NCI-H748 (cell line): ENCODE measurements at regions not wholly inside any gene's neighbourhood (a gene's known extent, or its start where the extent isn't known, plus 50 kb on each side); places are given as distances from the start of the nearest gene placed in this dataset.
A peak's percentile ranks its signal among the peaks of the same experiment; 100 is the strongest.
"Not testable (repeated sequence)": the region's sequence is repeated elsewhere in the genome, so short reads cannot be mapped to it uniquely, and the experiment has no call there.

ENCODE experiments used
- DNase-seq: peaks from one replicate; lab custom pipeline; 2025; ENCODE audit not compliant: unreplicated experiment; lab: John Stamatoyannopoulos, UW

DNA sequence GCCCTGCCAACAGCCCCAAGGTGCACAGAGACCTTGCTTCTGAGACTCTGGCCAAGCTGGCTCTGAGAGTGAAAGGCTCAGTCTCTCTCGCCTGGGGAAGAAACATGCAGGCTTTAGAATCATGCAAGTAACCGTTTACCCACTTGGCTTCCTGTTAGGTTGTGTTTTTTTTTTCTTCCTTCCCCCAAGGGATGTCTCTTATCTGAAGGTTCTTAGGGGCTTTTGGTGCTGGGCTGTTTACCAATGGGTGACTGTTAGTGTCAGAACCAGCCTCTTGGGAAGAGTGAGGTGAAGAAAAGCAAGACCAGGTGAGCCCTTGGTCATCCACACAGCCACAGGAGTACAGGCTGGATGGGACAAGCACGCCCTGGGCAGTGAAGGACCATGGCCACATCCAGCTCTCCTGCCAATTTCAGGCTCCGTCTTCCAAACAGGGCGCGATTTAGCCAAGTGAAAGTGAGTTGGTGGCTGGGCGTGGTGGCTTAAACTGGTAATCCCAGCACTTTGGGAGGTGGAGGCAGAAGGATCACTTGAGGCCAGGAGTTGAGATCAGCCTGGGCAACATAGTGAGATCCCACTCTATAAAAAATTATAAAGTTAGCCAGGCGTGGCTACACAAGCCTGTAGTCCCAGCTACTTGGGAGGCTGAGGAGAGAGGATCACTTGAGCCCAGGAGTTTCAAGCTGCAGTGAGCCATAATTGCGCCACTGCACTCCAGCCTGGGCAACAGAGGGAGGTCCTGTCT is 76.3 kb upstream of the CUX1 start:
- DNase-seq = no peak

DNA sequence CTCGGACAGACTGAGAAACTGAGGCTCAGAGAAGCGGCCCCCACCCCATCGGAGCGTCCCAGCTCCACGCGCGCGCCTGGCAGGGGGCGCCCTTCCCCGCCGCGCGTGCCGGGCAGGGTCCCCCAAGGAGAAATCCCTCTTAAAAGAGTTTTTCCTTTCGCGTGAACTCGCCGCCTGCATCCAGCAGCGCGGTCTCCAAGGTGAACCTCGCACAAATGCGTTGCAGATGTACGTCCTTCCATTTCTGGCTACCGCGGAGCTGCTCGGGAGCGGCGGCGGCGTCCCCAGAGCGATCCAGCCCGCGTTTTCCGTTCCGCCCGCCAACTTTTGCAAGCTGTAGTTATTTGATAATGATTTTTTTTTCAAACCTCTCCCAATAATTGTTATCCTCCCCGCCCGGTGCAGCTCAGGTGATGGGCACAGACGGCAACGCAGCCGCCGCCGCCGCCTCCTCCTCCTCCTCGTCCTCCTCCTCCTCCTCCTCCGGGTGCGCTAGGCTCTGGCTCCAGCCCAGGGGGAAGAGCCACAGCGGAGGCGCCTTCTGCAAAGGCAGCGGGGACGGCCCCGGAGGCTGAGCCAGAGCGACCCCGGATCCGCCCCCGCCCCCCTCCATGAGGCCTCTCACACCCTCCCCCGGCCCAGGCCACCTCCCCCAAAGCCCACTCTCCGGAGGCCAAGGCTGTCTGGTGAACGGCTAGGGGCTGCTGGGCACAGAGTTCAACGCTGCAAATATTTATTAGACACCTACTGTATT is 74.0 kb upstream of the CUX1 start:
- peak; percentile 70 for DNase-seq

DNA sequence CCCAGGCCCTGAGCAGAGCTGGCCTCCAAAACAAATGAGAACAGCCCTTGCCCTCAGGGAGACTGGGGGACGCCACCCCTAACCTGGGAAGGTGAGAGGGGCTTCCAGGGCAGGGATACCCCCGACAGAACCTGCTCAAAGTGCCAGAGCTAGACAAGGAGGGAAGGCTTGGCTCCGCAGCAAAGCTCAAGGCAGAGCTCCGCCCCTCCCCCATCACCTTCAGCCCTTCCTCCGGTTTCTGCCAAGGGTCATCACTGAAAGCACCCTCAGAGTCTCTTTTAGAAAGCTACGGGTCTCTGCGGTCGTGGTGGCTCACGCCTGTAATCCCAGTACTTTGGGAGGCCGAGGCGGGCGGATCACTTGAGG is 73.4 kb upstream of the CUX1 start:
- no peak for DNase-seq

DNA sequence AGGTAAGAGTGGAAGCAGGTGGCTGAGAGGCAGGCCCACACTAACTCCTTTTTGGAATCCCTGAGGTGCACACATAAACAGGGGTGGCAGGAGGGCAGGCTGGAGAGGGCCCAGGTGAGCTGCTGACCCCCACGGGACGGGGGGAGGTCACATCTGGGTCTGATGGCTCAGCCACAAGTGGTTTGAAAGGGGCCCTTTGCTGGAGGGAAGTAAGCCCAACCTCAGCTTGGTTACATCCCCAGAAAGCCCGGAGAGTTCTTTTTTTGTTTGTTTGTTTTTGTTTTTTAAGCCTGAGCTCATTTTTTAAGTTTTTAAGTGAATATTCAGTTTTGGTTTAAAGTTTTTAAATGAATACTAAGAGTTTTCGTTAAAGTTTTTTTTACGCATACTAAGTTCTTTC is 72.8 kb upstream of the CUX1 start:
- DNase-seq = no peak

DNA sequence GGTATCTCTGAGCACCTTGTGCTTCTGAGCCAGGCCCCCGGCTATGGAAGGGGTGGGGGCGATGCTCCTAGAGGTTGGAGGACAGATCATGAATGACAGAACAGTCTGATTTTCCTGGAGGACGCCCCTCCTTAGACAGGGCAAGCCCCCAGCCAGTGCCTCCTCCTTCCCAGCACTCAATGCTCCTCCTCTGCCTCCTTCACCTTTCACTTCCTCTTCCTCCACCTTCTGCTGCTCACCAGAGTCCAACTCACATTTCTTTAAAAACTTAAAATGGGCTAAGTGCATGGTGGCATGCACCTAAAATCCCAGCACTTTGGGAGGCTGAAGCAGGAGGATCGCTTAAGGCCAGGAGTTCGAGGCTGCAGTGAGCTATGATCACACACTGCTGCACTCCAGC is 71.1 kb upstream of the CUX1 start:
- DNase-seq = no peak

DNA sequence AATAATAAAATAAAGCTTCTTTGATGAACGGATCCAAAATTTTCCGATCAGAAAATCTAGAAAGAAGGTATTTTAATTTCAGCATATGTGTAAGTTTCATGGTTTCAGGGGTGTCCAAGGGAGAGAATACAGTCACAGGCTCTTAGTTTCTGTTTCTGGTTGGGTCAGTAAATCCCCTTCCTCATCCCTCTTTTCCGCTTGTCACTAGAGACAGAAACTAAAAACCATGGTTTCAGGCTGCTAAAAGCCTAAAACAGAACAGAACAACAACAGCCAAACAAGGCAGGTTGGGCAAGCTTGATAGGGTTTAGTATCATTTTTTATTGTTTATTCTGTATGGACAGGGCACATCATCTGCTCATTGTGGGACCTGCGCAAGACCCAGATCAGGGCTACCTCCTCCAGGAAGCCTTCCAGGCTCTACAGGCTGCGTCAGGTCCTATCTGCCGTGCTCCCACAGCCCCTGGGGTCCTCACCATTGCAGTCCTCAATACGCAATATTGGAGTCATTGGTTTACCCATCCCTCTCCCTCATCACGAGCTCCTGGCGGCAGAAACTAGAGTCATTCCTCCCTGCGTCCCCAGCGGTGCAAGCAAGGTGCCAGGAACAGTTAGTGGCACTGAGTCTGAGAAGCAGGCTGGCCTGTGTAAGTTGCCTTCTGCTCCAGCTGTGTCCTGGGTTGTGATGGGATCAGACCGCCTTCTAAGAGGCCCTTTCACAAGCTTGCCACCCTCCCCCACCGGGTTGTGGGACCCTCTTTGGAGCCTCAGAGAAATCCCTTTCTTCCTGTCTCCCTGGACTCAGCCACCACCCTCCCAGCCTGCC is 70.2 kb upstream of the CUX1 start:
- no peak for DNase-seq

DNA sequence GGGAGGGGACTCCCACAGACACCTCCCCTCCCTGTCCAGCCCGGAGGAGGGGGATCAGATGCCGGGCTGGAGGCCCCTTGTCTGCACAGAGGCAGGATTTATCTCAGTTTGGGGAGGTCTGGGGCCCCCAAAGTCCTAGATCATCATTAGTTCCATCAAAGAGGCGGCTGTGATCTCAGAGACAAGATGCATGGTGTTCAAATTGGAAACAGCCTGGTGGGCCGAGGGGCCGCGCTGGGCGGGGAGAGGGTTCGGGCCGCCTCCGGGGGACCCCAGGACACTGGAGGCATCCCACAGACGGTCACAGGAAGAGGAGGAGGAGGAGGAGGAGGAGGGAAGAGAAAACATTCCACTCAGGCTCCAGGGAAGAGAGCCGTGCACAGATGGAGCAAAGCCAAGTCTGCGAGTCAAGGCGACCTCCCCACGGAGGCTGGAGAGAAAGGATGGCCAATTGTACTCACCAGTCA is 69.5 kb upstream of the CUX1 start:
- DNase-seq = no peak

DNA sequence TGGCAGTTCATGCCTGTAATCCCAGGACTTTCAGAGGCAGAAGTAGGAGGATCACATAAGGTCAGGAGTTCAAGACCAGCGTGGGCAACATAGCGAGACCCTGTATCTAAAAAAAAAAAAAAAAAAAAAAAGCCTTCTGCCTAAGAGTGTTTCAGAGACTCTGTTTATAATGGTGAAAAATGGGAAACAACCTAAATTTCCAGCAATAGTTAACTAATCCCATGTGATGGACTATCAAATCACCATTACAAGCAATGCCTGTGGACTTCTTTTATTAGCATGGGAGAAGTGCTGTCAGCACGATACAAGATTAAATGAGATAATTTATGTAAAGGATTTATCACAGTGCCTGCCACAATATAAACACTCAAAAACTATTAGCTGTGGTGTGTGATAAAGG is 67.5 kb upstream of the CUX1 start:
- DNase-seq = no peak

DNA sequence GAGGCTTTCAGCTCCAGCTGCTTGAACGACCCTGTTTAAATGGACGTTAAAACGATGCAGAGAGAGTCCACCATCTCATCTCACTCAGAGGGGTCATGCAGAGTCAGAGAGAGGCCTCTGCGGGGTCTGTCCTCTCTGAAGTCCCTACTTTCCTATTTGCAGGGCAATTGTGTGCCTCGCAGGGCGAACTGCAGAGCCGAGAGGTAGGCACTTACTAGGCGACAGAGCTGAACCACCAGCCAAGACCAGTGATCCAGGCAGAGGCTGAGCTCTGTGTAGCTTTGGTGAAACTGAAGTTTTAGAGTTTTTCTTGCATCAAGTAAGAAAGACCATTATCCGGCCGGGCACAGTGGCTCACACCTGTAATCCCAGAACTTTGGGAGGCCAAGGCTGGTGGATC is 64.1 kb upstream of the CUX1 start:
- no peak for DNase-seq

DNA sequence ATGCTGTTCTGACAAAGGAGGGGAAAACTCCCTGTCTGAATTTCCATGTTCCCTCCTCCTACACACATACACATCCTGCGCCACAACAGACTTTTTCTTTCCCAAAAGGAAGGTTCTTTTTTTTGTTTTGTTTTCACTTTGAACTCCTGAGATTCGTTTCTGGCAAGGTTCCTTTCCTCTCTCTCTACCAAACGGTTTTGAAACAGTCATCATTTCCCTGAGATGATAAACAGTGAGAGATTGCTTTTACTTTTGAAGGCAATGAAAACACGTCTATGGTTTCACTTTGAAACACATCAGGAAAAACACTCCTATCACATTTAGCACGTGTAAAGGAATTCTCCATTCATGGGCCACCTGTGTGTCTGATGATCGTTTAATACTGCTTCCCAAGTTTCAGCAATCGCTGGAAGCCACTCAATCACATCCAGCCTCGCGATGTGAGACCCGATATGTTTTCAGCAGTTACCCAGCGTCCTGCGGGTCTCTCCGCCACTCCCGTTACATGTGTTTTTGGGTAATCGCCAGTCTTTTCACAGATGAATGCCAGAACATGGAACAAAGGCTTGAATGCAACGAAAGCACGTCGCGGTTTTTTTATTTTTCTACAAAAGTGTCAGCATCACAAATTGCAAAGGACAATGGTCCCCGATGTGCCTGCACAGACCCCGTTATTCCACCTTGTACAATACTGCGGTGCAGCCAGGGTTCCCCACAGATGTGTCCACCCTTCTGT is 62.8 kb upstream of the CUX1 start:
- DNase-seq = peak; percentile 8

DNA sequence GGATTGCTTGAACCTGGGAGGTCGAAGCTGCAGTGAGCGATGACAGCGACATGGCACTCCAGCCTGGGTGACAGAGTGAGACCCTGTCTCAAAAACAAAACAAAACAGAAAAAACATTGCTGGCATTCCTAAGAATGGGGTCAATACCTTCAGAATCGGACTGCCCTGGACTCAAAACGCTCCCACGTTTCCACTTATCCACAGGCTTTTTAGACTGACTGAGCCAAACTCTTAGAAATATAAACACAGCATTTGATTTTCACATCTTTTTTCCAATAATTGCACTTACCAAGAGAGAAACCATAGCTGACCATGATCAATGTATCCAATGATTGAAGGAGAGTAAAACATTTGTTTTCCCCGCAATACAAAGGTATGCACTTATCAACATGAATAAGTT is 59.5 kb upstream of the CUX1 start:
- DNase-seq = no peak

DNA sequence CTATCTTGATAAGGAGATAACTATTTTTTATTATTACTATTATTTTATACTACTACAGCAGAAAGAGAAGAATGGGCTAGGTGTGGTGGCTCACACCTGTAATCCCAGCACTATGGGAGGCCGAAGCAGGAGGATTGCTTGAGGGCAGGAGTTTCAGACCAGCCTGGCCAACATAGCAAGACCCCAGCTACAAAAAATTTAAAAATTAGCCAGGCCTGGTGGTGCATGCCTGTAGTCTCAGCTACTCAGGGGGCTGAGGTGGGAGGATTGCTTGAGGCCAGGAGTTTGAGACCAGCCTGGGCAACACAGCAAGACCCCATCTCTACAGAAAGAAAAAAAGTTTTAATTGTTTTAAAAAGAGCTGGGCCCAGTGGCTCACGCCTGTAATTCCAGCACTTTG is 58.9 kb upstream of the CUX1 start:
- not testable (repeated sequence) for DNase-seq

DNA sequence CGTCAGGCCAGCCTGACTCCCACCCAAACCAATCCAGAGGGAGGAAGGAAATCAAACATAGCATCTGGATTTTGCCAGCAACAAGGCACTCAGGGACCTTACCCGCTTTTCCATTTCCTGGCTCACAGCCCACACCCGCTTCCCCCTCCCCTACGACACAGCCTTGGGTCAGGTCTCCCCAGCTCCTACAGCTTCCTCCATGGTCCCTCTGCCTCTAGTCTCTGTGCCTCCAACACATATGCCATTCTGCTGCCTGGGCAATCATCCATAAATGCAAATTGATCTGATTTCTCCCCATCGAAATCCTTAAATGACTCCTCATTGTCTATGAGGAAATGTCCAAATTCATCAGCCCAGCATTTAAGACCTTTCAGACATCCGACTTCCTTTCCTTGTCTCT is 53.2 kb upstream of the CUX1 start:
- DNase-seq = peak; percentile 19

DNA sequence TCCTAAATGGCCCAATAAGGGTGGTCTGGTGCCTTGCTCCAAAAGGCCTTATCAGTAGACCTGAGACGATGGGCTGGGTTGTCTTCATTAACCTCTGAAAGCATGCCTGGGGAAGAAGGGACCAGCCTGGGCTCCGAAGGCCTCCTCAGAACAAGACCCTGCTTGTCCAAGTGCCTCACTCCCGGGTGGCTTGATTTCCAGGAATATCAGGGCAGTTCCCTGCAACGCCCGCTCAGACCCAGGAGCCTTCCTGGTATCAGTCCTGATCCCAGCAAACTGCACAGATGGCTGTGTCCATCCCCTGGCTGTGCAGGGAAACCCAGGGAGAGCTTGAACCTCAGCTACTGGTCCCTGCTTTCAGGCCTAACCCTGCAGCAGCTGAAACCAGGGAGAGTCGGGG is 49.9 kb upstream of the CUX1 start:
- DNase-seq = no peak
